Transverse colon (tissue), 3 donors: ENCODE measurements at regions not wholly inside any gene's neighbourhood (a gene's known extent, or its start where the extent isn't known, plus 50 kb on each side); places are given as distances from the start of the nearest gene placed in this dataset.

Source experiments
- CTCF ChIP-seq, 5 experiments: fragments of 200-600 bp in 3 of 5; fragments of 450-650 bp in 2 of 5; sonication (generic) in 3 of 5; IDR thresholded peaks; 1 replicate in 2 of 5; 2 replicates in 3 of 5; pipeline ENCODE4 v1.5.1; 2016 to 2017; ENCODE audit warnings: antibody characterized with exemption in 5 of 5, inconsistent platforms in 3 of 5, mild to moderate bottlenecking in 2 of 5, moderate library complexity in 1 of 5
- EP300 ChIP-seq: sonication (generic); formaldehyde crosslinking; IDR thresholded peaks from one replicate; pipeline ENCODE4 v1.6.1; 2017; ENCODE audit warnings: antibody characterized with exemption, low read depth

DNA sequence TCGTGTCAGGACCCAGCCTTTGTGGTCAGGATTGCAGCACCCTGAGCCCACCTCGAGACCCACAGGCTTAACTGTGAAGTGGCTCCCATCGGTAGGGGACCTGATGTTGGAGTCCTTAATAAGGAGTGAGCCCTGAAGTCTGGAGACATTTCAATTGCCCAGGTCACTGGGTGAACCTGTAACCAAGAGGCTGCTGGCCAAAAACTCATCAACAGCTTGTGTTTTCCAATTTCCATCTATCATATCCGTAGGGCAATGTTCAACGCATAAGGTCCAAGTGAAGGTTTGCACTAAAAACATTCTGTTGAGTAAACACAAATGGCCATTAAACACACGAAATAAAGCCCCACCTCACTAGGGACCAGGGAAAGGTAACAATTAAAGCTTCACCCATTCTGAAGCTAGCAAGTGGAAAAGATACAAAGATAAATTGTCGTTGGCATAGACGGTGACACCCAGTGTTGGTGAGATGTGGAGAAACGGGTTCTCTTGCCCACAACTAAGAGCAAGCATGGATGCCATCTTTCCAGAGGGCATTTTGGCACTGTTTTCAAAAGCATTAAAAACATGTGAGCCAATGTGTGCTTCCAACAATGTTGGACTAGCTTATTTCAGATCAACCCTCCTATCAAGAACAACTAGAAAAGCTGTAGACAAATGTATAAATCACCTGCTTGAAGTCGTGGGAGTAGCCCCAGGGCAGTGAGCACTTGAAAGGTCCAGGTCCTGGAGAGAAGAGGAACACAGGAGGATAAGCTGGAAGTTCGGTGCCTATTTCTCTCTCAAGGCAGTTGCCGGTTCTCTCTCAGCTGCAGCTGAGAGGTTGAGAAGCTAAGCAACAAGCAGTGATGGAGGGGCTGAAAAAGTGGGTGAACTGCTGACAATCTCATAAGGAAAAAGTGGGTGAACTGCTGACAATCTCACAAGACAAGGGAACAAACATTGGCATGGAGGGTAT, 56.3 kb upstream of the PCSK6 start:
- TF ChIP-seq CTCF (IDR thresholded peaks at IDR 0.05) (no peak), EP300 (no peak)
